SK-N-SH (cell line): ENCODE measurements at regions not wholly inside any gene's neighbourhood (a gene's known extent, or its start where the extent isn't known, plus 50 kb on each side); places are given as distances from the start of the nearest gene placed in this dataset.

Experiments used
- CTCF ChIA-PET: fragments of 300-600, 350-600 bp; formaldehyde crosslinking; extraction: SDS; loops from one replicate; lab custom pipeline; 2021; lab: Yijun Ruan, JAX
- POLR2A ChIA-PET: fragments of 350-600 bp; sonication (Branson Sonifier 250); formaldehyde crosslinking; extraction: SDS; loops from one replicate; lab custom pipeline; 2020; ENCODE audit warnings: antibody characterized with exemption, inconsistent platforms; lab: Yijun Ruan, JAX
- DNase-seq: peaks from one replicate; pipeline ENCODE4 v3.0.0; 2012
- H2AFZ ChIP-seq: fragments of 200-600 bp; sonication (generic); 2 replicates; pipeline ENCODE4 v1.8.1; 2016; ENCODE audit warnings: antibody characterized with exemption, mild to moderate bottlenecking, low read depth
- H3F3A ChIP-seq: fragments of 200-600 bp; sonication (generic); replicated peaks from 2 replicates; pipeline ENCODE3; 2016; ENCODE audit warnings: antibody characterized with exemption, mild to moderate bottlenecking; ENCODE audit not compliant: insufficient read depth
- H3K27ac ChIP-seq, 2 experiments: fragments of 200-500 bp in 1 of 2; fragments of 200-600 bp in 1 of 2; sonication (Bioruptor generic) in 1 of 2; sonication (generic), shearing (Covaris generic) in 1 of 2; 2 replicates each; pipeline versions ENCODE4 v1.5.1 to v1.6.1; 2014 to 2016; ENCODE audit warnings: low read depth in 2 of 2, inconsistent platforms in 1 of 2, low read length in 1 of 2, mild to moderate bottlenecking in 1 of 2, mixed read lengths in 1 of 2
- H3K27me3 ChIP-seq: fragments of 200-600 bp; sonication (generic), shearing (Covaris generic); 2 replicates; pipeline ENCODE4 v1.6.1; 2016; ENCODE audit warnings: mixed run types; ENCODE audit not compliant: insufficient read depth
- H3K36me3 ChIP-seq, 2 experiments: fragments of 200-500 bp in 1 of 2; fragments of 200-600 bp in 1 of 2; sonication (Bioruptor generic) in 1 of 2; sonication (generic) in 1 of 2; replicated peaks in 1 of 2; 2 replicates each; pipeline versions ENCODE3 to v1.5.1; 2014 to 2016; ENCODE audit warnings: low read length in 1 of 2, mild to moderate bottlenecking in 1 of 2; ENCODE audit not compliant: insufficient read depth in 2 of 2, control insufficient read depth in 1 of 2
- H3K4me1 ChIP-seq, 2 experiments: fragments of 200-500 bp in 1 of 2; fragments of 200-600 bp in 1 of 2; sonication (Bioruptor generic) in 1 of 2; sonication (generic), shearing (Covaris generic) in 1 of 2; 2 replicates each; pipeline versions ENCODE4 v1.5.1 to v1.6.1; 2014 to 2016; ENCODE audit warnings: low read depth in 1 of 2, low read length in 1 of 2, mixed run types in 1 of 2; ENCODE audit not compliant: insufficient read depth in 2 of 2, control insufficient read depth in 1 of 2
- H3K4me2 ChIP-seq: fragments of 200-600 bp; sonication (generic), shearing (Covaris generic); 2 replicates; pipeline ENCODE4 v1.6.1; 2017; ENCODE audit warnings: mixed run types
- H3K4me3 ChIP-seq, 2 experiments: fragments of 200-500 bp in 1 of 2; fragments of 200-600 bp in 1 of 2; sonication (Bioruptor generic) in 1 of 2; sonication (generic), shearing (Covaris generic) in 1 of 2; 2 replicates each; pipeline versions ENCODE4 v1.5.1 to v1.8.1; 2014 to 2016; ENCODE audit warnings: low read depth in 2 of 2, inconsistent platforms in 1 of 2, low read length in 1 of 2, mild to moderate bottlenecking in 1 of 2, mixed read lengths in 1 of 2, moderate library complexity in 1 of 2
- H3K79me2 ChIP-seq: fragments of 200-600 bp; sonication (generic); 2 replicates; pipeline ENCODE4 v1.8.1; 2017; ENCODE audit warnings: mild to moderate bottlenecking; ENCODE audit not compliant: insufficient read depth
- H3K9ac ChIP-seq: fragments of 200-600 bp; sonication (generic); 2 replicates; pipeline ENCODE4 v1.6.1; 2017; ENCODE audit warnings: mixed run types
- H3K9me2 ChIP-seq: fragments of 200-600 bp; sonication (generic); 2 replicates; pipeline ENCODE4 v1.6.1; 2017; ENCODE audit warnings: mixed run types
- H3K9me3 ChIP-seq: fragments of 200-600 bp; sonication (generic); 2 replicates; pipeline ENCODE4 v1.6.1; 2017; ENCODE audit warnings: mixed run types, mild to moderate bottlenecking, moderate library complexity
- H4K20me1 ChIP-seq: fragments of 200-600 bp; sonication (generic); 2 replicates; pipeline ENCODE4 v1.6.1; 2017; ENCODE audit warnings: mild to moderate bottlenecking, mixed run types; ENCODE audit not compliant: insufficient read depth
- CHD2 ChIP-seq: fragments of 150-350 bp; IDR thresholded peaks from 2 replicates; pipeline ENCODE4 v1.6.1; 2018; ENCODE audit warnings: low read length; ENCODE audit not compliant: partially characterized antibody
- EP300 ChIP-seq, 2 experiments: IDR thresholded peaks; 2 replicates each; pipeline versions ENCODE4 v1.4.0 to v1.6.1; 2012; ENCODE audit warnings: borderline replicate concordance in 1 of 2, low read depth in 1 of 2, low read length in 1 of 2
- EZH2phosphoT487 ChIP-seq: fragments of 200-600 bp; sonication (generic); IDR thresholded peaks from 2 replicates; pipeline ENCODE4 v1.6.1; 2017; ENCODE audit warnings: low read depth, mixed run types, mild to moderate bottlenecking, antibody characterized with exemption, moderate library complexity, borderline replicate concordance
- FOXJ3 ChIP-seq: sonication (generic); formaldehyde crosslinking; IDR thresholded peaks from 2 replicates; pipeline ENCODE4 v1.5.1; 2020; ENCODE audit warnings: mild to moderate bottlenecking, missing genetic modification reagents
- GABPA ChIP-seq: IDR thresholded peaks from 2 replicates; pipeline ENCODE4 v1.4.0; 2012; ENCODE audit warnings: low read depth, mild to moderate bottlenecking
- GATA2 ChIP-seq: sonication (generic); formaldehyde crosslinking; IDR thresholded peaks from 2 replicates; pipeline ENCODE4 v1.5.0; 2020; ENCODE audit warnings: mild to moderate bottlenecking, missing genetic modification reagents
- MEF2A ChIP-seq: IDR thresholded peaks from 2 replicates; pipeline ENCODE4 v1.4.0; 2012; ENCODE audit warnings: low read depth, borderline replicate concordance
- PBX3 ChIP-seq: IDR thresholded peaks from 2 replicates; pipeline ENCODE4; 2012
- RAD21 ChIP-seq: IDR thresholded peaks from 2 replicates; pipeline ENCODE4 v1.6.1; 2012; ENCODE audit warnings: mild to moderate bottlenecking, low read length
- RXRA ChIP-seq: IDR thresholded peaks from 2 replicates; pipeline ENCODE4 v1.4.0; 2012; ENCODE audit warnings: low read depth, mild to moderate bottlenecking, borderline replicate concordance
- SIN3A ChIP-seq: IDR thresholded peaks from 2 replicates; pipeline ENCODE4 v1.6.1; 2012; ENCODE audit warnings: low read depth, mild to moderate bottlenecking, low read length, moderate library complexity, borderline replicate concordance
- TEAD4 ChIP-seq: IDR thresholded peaks from 2 replicates; pipeline ENCODE4 v1.4.0; 2012; ENCODE audit warnings: mild to moderate bottlenecking, borderline replicate concordance; ENCODE audit not compliant: insufficient read depth
- WGBS: methylation state at CpG from one replicate; pipeline ENCODE4 v1.1.6; 2017; ENCODE audit warnings: low lambda C conversion rate; 5-methylcytosine and 5-hydroxymethylcytosine counted together
- TF ChIP-seq, protein P1 (sequence below): IDR thresholded peaks from 2 replicates; pipeline ENCODE4 v1.6.1; 2012; ENCODE audit warnings: mild to moderate bottlenecking, low read depth, low read length, moderate library complexity
- TF ChIP-seq, protein P2 (sequence below): IDR thresholded peaks from 2 replicates; pipeline ENCODE4 v1.4.0; 2012; ENCODE audit warnings: low read depth
- TF ChIP-seq, protein P3 (sequence below): fragments of 200-600 bp; sonication (generic); IDR thresholded peaks from 2 replicates; pipeline ENCODE4 v1.6.1; 2017; ENCODE audit warnings: antibody characterized with exemption, mild to moderate bottlenecking, moderate library complexity

DNA sequence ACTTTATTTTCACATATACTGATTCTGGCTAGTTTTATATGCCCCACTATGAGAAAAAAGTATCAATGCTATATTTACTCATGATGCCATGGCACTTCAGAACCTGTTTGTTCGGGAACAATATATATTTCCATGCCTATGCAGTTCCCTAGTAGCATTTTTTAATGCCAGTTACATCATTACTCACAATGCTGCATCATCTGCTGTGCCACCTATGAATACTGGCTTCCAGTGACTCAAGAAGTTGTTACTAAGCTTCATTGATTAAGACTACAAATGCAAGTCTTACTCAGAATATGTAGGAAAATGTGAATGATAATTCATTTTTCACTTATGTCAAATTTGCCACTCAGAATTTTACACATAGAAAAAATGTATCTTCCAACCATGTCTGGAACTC is 97.9 kb downstream of the MAFB start (continued):
- TF ChIP-seq, protein P1, sequence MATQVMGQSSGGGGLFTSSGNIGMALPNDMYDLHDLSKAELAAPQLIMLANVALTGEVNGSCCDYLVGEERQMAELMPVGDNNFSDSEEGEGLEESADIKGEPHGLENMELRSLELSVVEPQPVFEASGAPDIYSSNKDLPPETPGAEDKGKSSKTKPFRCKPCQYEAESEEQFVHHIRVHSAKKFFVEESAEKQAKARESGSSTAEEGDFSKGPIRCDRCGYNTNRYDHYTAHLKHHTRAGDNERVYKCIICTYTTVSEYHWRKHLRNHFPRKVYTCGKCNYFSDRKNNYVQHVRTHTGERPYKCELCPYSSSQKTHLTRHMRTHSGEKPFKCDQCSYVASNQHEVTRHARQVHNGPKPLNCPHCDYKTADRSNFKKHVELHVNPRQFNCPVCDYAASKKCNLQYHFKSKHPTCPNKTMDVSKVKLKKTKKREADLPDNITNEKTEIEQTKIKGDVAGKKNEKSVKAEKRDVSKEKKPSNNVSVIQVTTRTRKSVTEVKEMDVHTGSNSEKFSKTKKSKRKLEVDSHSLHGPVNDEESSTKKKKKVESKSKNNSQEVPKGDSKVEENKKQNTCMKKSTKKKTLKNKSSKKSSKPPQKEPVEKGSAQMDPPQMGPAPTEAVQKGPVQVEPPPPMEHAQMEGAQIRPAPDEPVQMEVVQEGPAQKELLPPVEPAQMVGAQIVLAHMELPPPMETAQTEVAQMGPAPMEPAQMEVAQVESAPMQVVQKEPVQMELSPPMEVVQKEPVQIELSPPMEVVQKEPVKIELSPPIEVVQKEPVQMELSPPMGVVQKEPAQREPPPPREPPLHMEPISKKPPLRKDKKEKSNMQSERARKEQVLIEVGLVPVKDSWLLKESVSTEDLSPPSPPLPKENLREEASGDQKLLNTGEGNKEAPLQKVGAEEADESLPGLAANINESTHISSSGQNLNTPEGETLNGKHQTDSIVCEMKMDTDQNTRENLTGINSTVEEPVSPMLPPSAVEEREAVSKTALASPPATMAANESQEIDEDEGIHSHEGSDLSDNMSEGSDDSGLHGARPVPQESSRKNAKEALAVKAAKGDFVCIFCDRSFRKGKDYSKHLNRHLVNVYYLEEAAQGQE: no peak

GRCh38 chr20:40589581-40589980 is 99.5 kb downstream of the MAFB start:
- Histone ChIP-seq H3K9me2 (no peaks in the 10 kb centered on the region), H2AFZ (no peak overlapping the region), H3K4me3 (no peak overlapping the region), H3F3A (no peaks in the 10 kb centered on the region), H3K9ac (no peak overlapping the region), H3K27ac (no peak overlapping the region), H3K4me2 (no peak overlapping the region), H3K27me3 (no peaks in the 10 kb centered on the region), H3K36me3 (no peaks in the 10 kb centered on the region), H3K79me2 (no peaks in the 10 kb centered on the region), H3K9me3 (no peaks in the 10 kb centered on the region), H4K20me1 (no peaks in the 10 kb centered on the region), H3K4me1 (no peaks in the 10 kb centered on the region)
- ChIA-PET POLR2A (no interaction called here), CTCF (no interaction called here)
- no peak for TF ChIP-seq PBX3
- TF ChIP-seq EZH2phosphoT487: no peak
- TF ChIP-seq, protein P2, sequence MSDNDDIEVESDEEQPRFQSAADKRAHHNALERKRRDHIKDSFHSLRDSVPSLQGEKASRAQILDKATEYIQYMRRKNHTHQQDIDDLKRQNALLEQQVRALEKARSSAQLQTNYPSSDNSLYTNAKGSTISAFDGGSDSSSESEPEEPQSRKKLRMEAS: no peak
- no peak for TF ChIP-seq RAD21
- TF ChIP-seq, protein P3, sequence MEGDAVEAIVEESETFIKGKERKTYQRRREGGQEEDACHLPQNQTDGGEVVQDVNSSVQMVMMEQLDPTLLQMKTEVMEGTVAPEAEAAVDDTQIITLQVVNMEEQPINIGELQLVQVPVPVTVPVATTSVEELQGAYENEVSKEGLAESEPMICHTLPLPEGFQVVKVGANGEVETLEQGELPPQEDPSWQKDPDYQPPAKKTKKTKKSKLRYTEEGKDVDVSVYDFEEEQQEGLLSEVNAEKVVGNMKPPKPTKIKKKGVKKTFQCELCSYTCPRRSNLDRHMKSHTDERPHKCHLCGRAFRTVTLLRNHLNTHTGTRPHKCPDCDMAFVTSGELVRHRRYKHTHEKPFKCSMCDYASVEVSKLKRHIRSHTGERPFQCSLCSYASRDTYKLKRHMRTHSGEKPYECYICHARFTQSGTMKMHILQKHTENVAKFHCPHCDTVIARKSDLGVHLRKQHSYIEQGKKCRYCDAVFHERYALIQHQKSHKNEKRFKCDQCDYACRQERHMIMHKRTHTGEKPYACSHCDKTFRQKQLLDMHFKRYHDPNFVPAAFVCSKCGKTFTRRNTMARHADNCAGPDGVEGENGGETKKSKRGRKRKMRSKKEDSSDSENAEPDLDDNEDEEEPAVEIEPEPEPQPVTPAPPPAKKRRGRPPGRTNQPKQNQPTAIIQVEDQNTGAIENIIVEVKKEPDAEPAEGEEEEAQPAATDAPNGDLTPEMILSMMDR: no peak
- TF ChIP-seq TEAD4: no peak
- TF ChIP-seq EP300 (IDR thresholded peaks at IDR 0.05; ENCODE audit: borderline replicate concordance in 1 of 2, low read depth in 1 of 2, low read length in 1 of 2): no peak
- no peak for TF ChIP-seq GABPA
- no peak for TF ChIP-seq MEF2A
- no peak for TF ChIP-seq CHD2
- no peak for TF ChIP-seq RXRA
- no peak for TF ChIP-seq FOXJ3 (CRISPR knock-in tag)
- TF ChIP-seq GATA2: no peak
- no peak for TF ChIP-seq SIN3A
- WGBS: 6% methylated on average over 2 of the region's 2 CpGs
- DNase-seq: no peak
